ENCODE measurements at regions not wholly inside any gene's neighbourhood (a gene's known extent, or its start where the extent isn't known, plus 50 kb on each side); places are given as distances from the start of the nearest gene placed in this dataset.
"Not testable (repeated sequence)": the region's sequence is repeated elsewhere in the genome, so short reads cannot be mapped to it uniquely, and the experiment has no call there.

GRCh38 chr3:82410366-82410765 is 648.9 kb upstream of the GBE1 start:
- no peak for DNase-seq

- DNase-seq, result no peak
Observed at GRCh38 chr3:82409842-82410241, 648.4 kb upstream of the GBE1 start.

- DNase-seq, result no peak
Observed at GRCh38 chr3:82392203-82392775, 630.8 kb upstream of the GBE1 start.

- no peak for DNase-seq
Observed at GRCh38 chr3:82390868-82391267, 629.4 kb upstream of the GBE1 start.

GRCh38 chr3:82386647-82387046 is 625.2 kb upstream of the GBE1 start:
- DNase-seq, result no peak

- DNase-seq, result no peak
Observed at GRCh38 chr3:82384181-82384580, 622.7 kb upstream of the GBE1 start.

GRCh38 chr3:82382831-82383230 is 621.4 kb upstream of the GBE1 start:
- DNase-seq, result no peak

GRCh38 chr3:82378392-82378791 is 616.9 kb upstream of the GBE1 start:
- no peak for DNase-seq

- DNase-seq, result no peak
Observed at GRCh38 chr3:82376883-82377282, 615.4 kb upstream of the GBE1 start.

- not testable (repeated sequence) for DNase-seq
Observed at GRCh38 chr3:82373833-82374232, 612.4 kb upstream of the GBE1 start.

GRCh38 chr3:82364827-82365226 is 603.4 kb upstream of the GBE1 start:
- DNase-seq, result no peak

GRCh38 chr3:82363131-82363530 is 601.7 kb upstream of the GBE1 start:
- no peak for DNase-seq

- DNase-seq, result no peak
Observed at GRCh38 chr3:82355228-82355627, 593.8 kb upstream of the GBE1 start.

- DNase-seq, result no peak
Observed at GRCh38 chr3:82354228-82354627, 592.8 kb upstream of the GBE1 start.

GRCh38 chr3:82353306-82354171 is 592.1 kb upstream of the GBE1 start:
- peak; percentile 19 to 31 for DNase-seq

GRCh38 chr3:82347585-82347984 is 586.1 kb upstream of the GBE1 start:
- DNase-seq, result no peak

- no peak for DNase-seq
Observed at GRCh38 chr3:82342521-82342920, 581.1 kb upstream of the GBE1 start.

GRCh38 chr3:82329300-82329699 is 567.9 kb upstream of the GBE1 start:
- DNase-seq, result no peak

- DNase-seq, result no peak
Observed at GRCh38 chr3:82311901-82312300, 550.5 kb upstream of the GBE1 start.

GRCh38 chr3:82308755-82309154 is 547.3 kb upstream of the GBE1 start:
- DNase-seq, result no peak

- no peak for DNase-seq
Observed at GRCh38 chr3:82306189-82306588, 544.7 kb upstream of the GBE1 start.

GRCh38 chr3:82294609-82295008 is 533.2 kb upstream of the GBE1 start:
- peak; percentile 10 for DNase-seq

- DNase-seq, result no peak
Observed at GRCh38 chr3:82293867-82294266, 532.4 kb upstream of the GBE1 start.

- no peak for DNase-seq
Observed at GRCh38 chr3:82293435-82293834, 532.0 kb upstream of the GBE1 start.

Measured in right lung (tissue), 2 donors.